ENCODE measurements at regions not wholly inside any gene's neighbourhood (a gene's known extent, or its start where the extent isn't known, plus 50 kb on each side); places are given as distances from the start of the nearest gene placed in this dataset.

DNA sequence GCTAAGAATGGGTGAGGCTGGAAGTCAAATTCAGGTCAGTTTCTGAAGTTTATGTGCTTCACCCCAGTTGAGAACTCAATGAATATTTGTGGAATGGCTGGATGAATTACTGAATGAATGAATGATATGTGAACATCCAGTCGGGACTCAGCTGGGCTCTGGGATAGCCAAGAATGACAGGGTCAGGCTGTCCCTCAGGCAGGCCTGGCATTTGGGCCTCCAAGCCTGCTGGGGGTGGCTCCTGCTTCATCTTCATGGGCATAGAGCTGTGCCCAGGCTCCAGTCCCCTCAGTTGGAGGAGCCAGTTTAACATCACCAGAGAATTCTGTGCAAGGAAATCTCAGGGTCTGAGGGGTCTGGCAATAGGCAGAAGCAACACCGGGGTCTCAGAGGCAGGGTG lies 185.8 kb downstream of the PHETA1 start:
- H3K27me3 Mint-ChIP-seq (ENCODE audit: insufficient read depth), result peaks cover 38% of the 10 kb centered on the region
- no peaks in the 10 kb centered on the region for H3K36me3 Mint-ChIP-seq (ENCODE audit: low read depth)
- TF ChIP-seq, protein P1, sequence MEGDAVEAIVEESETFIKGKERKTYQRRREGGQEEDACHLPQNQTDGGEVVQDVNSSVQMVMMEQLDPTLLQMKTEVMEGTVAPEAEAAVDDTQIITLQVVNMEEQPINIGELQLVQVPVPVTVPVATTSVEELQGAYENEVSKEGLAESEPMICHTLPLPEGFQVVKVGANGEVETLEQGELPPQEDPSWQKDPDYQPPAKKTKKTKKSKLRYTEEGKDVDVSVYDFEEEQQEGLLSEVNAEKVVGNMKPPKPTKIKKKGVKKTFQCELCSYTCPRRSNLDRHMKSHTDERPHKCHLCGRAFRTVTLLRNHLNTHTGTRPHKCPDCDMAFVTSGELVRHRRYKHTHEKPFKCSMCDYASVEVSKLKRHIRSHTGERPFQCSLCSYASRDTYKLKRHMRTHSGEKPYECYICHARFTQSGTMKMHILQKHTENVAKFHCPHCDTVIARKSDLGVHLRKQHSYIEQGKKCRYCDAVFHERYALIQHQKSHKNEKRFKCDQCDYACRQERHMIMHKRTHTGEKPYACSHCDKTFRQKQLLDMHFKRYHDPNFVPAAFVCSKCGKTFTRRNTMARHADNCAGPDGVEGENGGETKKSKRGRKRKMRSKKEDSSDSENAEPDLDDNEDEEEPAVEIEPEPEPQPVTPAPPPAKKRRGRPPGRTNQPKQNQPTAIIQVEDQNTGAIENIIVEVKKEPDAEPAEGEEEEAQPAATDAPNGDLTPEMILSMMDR (IDR thresholded peaks at IDR 0.05), result no peak

DNA sequence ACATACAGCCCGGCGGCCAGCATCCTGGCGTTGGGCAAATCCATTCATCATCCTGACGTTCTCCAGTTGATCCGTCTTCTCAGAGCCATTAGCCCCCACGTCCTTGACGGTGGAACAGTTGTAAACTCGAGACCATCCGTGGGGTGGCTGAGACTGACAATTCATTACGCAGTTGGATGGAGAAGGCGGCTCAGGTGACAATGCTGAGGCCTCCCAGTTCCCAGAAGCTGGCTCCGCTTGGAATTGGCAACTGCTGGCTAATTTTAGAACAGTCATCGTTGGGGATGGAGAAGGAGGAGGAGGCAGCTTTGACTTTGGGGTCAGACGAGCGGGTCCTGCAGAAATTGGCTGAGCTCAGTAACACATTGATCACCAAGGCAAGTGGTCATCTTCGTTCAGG lies 186.5 kb downstream of the PHETA1 start:
- Mint-ChIP-seq H3K9me3 (no peaks in the 10 kb centered on the region), H3K27me3 (ENCODE audit: insufficient read depth) (peaks cover 36% of the 10 kb centered on the region), H3K36me3 (ENCODE audit: low read depth) (no peaks in the 10 kb centered on the region), H3K4me3 (no peak overlapping the region), H3K27ac (no peak overlapping the region), H3K4me1 (ENCODE audit: low read depth) (no peaks in the 10 kb centered on the region)
- no peak for DNase-seq
- TF ChIP-seq, protein P1 (IDR thresholded peaks at IDR 0.05), result no peak

More for the DNA sequence above, 185.8 kb downstream of the PHETA1 start:
- H3K4me1 Mint-ChIP-seq (ENCODE audit: low read depth), result no peaks in the 10 kb centered on the region
- DNase-seq, result no peak
- H3K9me3 Mint-ChIP-seq, result no peaks in the 10 kb centered on the region
- H3K27ac Mint-ChIP-seq, result no peak overlapping the region
- H3K4me3 Mint-ChIP-seq, result no peak overlapping the region

DNA sequence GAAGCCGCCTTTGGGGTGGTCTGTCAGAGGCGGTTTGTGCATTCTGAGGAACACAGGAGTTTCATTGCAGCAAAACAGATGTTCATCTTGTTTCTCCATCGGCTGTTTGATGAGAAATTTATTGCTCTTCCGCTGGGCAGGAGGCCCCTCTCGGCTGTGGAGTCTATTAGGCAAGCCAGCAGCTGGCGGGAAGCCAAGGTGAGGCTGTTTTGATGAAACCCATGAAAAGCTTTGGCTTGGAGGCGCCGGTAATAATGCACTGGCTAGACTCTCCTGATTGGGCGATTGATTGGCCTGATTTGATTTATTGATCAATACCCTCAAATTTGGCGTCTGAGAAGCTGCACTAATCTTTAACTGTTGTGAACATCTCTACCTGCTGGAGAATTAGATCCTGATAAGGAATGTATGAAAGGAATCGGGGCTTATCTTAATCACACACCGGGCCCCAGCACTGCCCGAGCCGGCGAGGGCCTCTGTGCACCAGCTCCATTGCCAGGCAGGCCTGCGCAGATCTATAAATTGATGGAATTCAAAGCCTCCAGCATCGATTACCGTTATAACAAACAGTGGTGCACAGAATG lies 187.7 kb downstream of the PHETA1 start:
- no peaks in the 10 kb centered on the region for H3K4me1 Mint-ChIP-seq (ENCODE audit: low read depth)

DNA sequence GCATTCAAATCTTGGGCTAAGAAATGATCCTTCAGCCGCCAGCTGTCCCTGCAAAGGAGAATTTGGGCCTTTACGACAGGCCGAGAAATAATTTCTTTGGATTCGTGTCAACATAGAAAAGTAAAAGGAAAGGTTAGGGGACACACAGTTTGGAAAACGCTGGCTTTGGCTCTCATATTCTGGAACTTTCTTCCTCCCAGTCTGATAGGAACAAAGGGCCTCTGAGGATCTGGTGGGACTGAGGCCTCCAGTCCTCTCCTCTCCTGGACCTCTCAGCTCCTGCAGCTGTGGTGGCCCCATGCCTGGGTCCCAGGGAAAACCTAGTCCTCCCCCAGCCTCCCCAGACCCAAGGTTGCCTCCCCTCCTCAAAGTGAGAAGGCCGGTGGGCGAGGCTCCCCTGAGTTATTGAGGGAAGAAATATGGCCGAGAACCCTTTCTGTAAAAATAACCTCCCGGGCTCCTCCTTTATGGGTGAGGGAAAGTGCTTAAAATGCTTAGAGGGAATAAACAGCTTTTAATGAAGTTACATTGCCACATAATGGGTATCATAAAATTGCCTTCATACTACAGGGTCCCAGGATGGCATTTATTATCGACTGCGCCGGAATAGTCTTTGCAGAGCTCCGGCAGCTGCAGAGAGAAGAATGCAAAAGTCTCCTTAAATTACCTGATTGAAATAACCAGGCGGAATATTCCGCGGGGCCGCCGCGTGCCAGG lies 188.3 kb downstream of the PHETA1 start:
- DNase-seq, result no peak
- H3K9me3 Mint-ChIP-seq, result no peaks in the 10 kb centered on the region
- TF ChIP-seq, protein P1 (IDR thresholded peaks at IDR 0.05), result no peak
- no peaks in the 10 kb centered on the region for H3K36me3 Mint-ChIP-seq (ENCODE audit: low read depth)
- no peaks in the 10 kb centered on the region for H3K4me1 Mint-ChIP-seq (ENCODE audit: low read depth)
- peaks cover 41% of the 10 kb centered on the region for H3K27me3 Mint-ChIP-seq (ENCODE audit: insufficient read depth)
- no peak overlapping the region for H3K27ac Mint-ChIP-seq
- no peak overlapping the region for H3K4me3 Mint-ChIP-seq

More for the DNA sequence above, 187.7 kb downstream of the PHETA1 start:
- H3K4me3 Mint-ChIP-seq, result no peak overlapping the region
- H3K36me3 Mint-ChIP-seq (ENCODE audit: low read depth), result no peaks in the 10 kb centered on the region
- DNase-seq, result no peak
- no peak overlapping the region for H3K27ac Mint-ChIP-seq
- peaks cover 37% of the 10 kb centered on the region for H3K27me3 Mint-ChIP-seq (ENCODE audit: insufficient read depth)
- TF ChIP-seq, protein P1 (IDR thresholded peaks at IDR 0.05), result no peak
- H3K9me3 Mint-ChIP-seq, result no peaks in the 10 kb centered on the region

DNA sequence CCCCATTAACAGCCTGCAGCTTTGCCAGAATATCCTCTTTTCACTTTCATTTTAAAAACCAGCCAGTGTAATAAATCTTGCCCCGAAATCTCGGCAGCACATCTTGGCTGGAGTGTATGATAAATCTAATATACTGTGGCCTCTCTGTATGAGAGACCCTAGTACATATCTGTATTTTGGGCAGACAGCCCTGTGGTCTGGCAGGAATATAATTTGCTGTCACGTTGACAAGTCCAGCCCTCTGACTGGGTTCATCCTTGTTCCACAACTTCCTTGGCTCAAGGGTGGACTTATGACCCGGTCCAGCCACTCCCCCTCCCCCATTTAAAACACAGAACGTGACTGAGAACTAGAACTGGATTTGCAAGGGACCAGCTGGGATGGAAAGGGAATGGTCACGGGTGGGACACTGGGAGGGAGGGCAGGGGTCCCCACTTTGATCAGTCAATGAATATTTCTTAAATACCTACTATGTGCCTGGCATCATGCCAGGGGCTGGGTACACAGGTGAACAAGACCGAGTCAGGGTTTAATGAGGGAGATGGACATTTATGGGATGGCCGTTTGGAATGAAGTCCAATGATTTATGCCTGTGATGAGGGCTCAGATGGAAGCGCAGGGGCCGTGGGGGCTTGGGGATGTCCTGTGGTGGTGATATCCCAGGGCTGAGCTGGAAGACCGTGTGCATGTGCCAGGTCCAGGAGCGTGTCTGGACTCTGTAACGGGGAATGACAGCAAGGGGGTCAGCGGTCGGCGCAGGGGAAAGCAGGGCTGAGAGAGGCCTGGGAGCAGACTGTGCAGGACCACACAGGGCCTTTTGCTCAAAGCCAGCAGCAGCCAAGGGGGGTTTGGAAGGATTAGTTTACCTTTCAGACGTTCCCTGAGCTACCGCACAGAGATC lies 190.5 kb downstream of the PHETA1 start:
- Mint-ChIP-seq H3K9me3 (no peaks in the 10 kb centered on the region), H3K4me3 (no peak overlapping the region), H3K27ac (no peak overlapping the region), H3K4me1 (ENCODE audit: low read depth) (no peaks in the 10 kb centered on the region), H3K36me3 (ENCODE audit: low read depth) (no peaks in the 10 kb centered on the region), H3K27me3 (ENCODE audit: insufficient read depth) (peaks cover 41% of the 10 kb centered on the region)
- DNase-seq, result no peak
- TF ChIP-seq, protein P1 (IDR thresholded peaks at IDR 0.05), result no peak
